ENCODE measurements at regions not wholly inside any gene's neighbourhood (a gene's known extent, or its start where the extent isn't known, plus 50 kb on each side); places are given as distances from the start of the nearest gene placed in this dataset.

DNA sequence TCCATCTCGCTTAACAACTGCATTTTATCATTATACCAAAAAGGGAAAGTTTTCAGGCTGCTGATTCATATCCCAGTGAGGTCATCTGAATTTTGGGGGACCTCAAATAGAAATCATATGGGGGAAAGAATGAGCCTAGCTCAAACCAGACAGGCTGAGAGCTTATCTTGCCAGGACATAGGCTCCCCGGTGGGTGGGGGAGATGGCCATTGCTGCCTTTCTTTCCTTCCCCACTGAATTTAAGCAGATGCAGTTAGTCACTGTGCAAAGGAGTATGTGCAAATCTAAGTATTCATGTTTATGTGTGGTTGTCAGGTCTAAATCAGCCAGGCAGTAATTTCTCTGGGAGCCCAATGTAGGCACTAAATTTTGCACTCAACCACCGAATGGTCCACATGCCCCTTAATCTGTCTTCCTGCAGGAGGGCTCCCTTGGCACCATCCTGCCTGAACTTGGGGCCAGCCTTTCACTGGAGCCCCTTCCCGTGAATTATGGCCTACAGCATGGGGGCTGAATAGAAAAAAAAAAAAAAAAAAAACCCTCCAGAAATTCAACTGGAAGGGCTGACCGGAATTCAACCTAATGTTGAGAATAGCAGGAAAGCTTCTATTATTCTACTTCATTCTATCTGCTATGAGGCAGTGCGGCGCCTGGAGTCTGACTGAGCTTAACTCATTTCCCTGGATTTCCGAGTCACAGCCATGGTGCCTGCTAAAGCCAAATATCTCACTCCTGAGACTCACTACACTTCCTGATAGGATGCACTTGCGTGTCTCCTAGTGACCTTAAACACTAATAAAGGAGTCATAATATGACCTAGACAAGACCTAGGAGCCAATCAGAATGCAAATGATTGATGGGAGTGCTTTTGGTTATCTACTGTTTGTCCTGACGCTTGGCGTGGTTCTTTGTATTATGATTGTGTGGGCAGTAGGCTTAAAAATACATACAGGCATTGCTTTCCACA, 161.5 kb upstream of the HEY2 start:
- TF ChIP-seq, protein P1, sequence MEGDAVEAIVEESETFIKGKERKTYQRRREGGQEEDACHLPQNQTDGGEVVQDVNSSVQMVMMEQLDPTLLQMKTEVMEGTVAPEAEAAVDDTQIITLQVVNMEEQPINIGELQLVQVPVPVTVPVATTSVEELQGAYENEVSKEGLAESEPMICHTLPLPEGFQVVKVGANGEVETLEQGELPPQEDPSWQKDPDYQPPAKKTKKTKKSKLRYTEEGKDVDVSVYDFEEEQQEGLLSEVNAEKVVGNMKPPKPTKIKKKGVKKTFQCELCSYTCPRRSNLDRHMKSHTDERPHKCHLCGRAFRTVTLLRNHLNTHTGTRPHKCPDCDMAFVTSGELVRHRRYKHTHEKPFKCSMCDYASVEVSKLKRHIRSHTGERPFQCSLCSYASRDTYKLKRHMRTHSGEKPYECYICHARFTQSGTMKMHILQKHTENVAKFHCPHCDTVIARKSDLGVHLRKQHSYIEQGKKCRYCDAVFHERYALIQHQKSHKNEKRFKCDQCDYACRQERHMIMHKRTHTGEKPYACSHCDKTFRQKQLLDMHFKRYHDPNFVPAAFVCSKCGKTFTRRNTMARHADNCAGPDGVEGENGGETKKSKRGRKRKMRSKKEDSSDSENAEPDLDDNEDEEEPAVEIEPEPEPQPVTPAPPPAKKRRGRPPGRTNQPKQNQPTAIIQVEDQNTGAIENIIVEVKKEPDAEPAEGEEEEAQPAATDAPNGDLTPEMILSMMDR (IDR thresholded peaks at IDR 0.05), result no peak
- TF ChIP-seq POLR2A (IDR thresholded peaks at IDR 0.05), result no peak
